Breast epithelium (tissue), 4 donors: ENCODE measurements at regions not wholly inside any gene's neighbourhood (a gene's known extent, or its start where the extent isn't known, plus 50 kb on each side); places are given as distances from the start of the nearest gene placed in this dataset.

Experiments
- DNase-seq, 2 donors: peaks; one replicate each; pipeline ENCODE4 v3.0.0-alpha.2; 2019; ENCODE audit warnings: low spot score in 2 of 2
- H3K27ac ChIP-seq, 2 donors: fragments of 200-600 bp; sonication (generic) in 1 of 2; one replicate each; pipeline ENCODE4 v1.5.1; 2016 to 2019; ENCODE audit warnings: mild to moderate bottlenecking in 1 of 2
- H3K27me3 ChIP-seq, 2 donors: fragments of 200-600 bp; sonication (generic) in 1 of 2; one replicate each; pipeline versions ENCODE4 v1.5.1 to v1.6.0; 2017 to 2019; ENCODE audit warnings: control low read depth in 1 of 2, mild to moderate bottlenecking in 1 of 2
- H3K36me3 ChIP-seq: fragments of 200-600 bp; one replicate; pipeline ENCODE4 v1.5.1; 2019
- H3K4me1 ChIP-seq, 2 donors: fragments of 200-600 bp; sonication (generic); one replicate each; pipeline ENCODE4 v1.5.1; 2016 to 2019; ENCODE audit warnings: control low read depth in 1 of 2
- H3K4me3 ChIP-seq, 3 donors: fragments of 200-600 bp; sonication (generic); 1 replicate in 2 of 3; 2 replicates in 1 of 3; pipeline ENCODE4 v1.5.1; 2016 to 2019; ENCODE audit warnings: mild to moderate bottlenecking in 3 of 3, moderate library complexity in 2 of 3
- H3K9me3 ChIP-seq, 2 donors: fragments of 200-600 bp; sonication (generic) in 1 of 2; one replicate each; pipeline ENCODE4 v1.5.1; 2016 to 2019; ENCODE audit warnings: control low read depth in 1 of 2
- CTCF ChIP-seq, 3 donors: fragments of 450-650 bp; IDR thresholded peaks; one replicate each; pipeline ENCODE4 v1.5.1; 2016 to 2017; ENCODE audit warnings: antibody characterized with exemption in 3 of 3, mild to moderate bottlenecking in 3 of 3, moderate library complexity in 3 of 3
- POLR2A ChIP-seq: fragments of 450-650 bp; IDR thresholded peaks from one replicate; pipeline ENCODE4 v1.6.1; 2016; ENCODE audit warnings: antibody characterized with exemption, mild to moderate bottlenecking, moderate library complexity
- POLR2AphosphoS5 ChIP-seq, 3 donors: sonication (generic); formaldehyde crosslinking; IDR thresholded peaks; one replicate each; pipeline ENCODE4 v1.6.1; 2017; ENCODE audit warnings: antibody characterized with exemption in 3 of 3
- intact Hi-C: fragments of 100-400 bp; cut with DNase I; formaldehyde crosslinking; loops from one replicate; pipeline ENCODE4 v1.15.1; 2023; ENCODE audit warnings: low total_unique reads

GRCh38 chr10:108132303-108132702, 967.8 kb upstream of the SORCS1 start:
- Histone ChIP-seq H3K27ac (no peak overlapping the region), H3K9me3 (no peaks in the 10 kb centered on the region), H3K4me3 (no peak overlapping the region), H3K27me3 (no peaks in the 10 kb centered on the region), H3K36me3 (no peaks in the 10 kb centered on the region), H3K4me1 (no peaks in the 10 kb centered on the region)
- TF ChIP-seq CTCF (IDR thresholded peaks at IDR 0.05): no peak
- no peak for TF ChIP-seq POLR2AphosphoS5 (IDR thresholded peaks at IDR 0.05)
- TF ChIP-seq POLR2A: no peak
- DNase-seq: no peak
- intact Hi-C loops: no loop called here

GRCh38 chr10:108130575-108130974, 966.1 kb upstream of the SORCS1 start:
- TF ChIP-seq POLR2AphosphoS5 (IDR thresholded peaks at IDR 0.05) (no peak), CTCF (IDR thresholded peaks at IDR 0.05) (no peak), POLR2A (no peak)
- H3K4me1 ChIP-seq: no peaks in the 10 kb centered on the region
- no peaks in the 10 kb centered on the region for H3K27me3 ChIP-seq
- DNase-seq: no peak
- no peaks in the 10 kb centered on the region for H3K9me3 ChIP-seq
- H3K36me3 ChIP-seq: no peaks in the 10 kb centered on the region
- no peak overlapping the region for H3K4me3 ChIP-seq
- intact Hi-C loops: no loop called here
- H3K27ac ChIP-seq: no peak overlapping the region

GRCh38 chr10:108112218-108112617, 947.7 kb upstream of the SORCS1 start:
- H3K4me3 ChIP-seq: no peak overlapping the region
- no peaks in the 10 kb centered on the region for H3K36me3 ChIP-seq
- H3K27ac ChIP-seq: no peak overlapping the region
- H3K27me3 ChIP-seq: no peaks in the 10 kb centered on the region
- no peak for DNase-seq
- peaks cover 2 to 5% of the 10 kb centered on the region in 2 donors for H3K9me3 ChIP-seq
- intact Hi-C loops: no loop called here
- H3K4me1 ChIP-seq: no peaks in the 10 kb centered on the region
- TF ChIP-seq POLR2A: no peak
- TF ChIP-seq POLR2AphosphoS5 (IDR thresholded peaks at IDR 0.05): no peak
- TF ChIP-seq CTCF (IDR thresholded peaks at IDR 0.05): no peak

GRCh38 chr10:108104551-108105156, 940.1 kb upstream of the SORCS1 start:
- no peak overlapping the region for H3K4me3 ChIP-seq
- no peaks in the 10 kb centered on the region for H3K36me3 ChIP-seq
- DNase-seq: no peak
- no peaks in the 10 kb centered on the region for H3K4me1 ChIP-seq
- intact Hi-C loops: no loop called here
- H3K27me3 ChIP-seq: no peaks in the 10 kb centered on the region
- no peaks in the 10 kb centered on the region for H3K9me3 ChIP-seq
- TF ChIP-seq POLR2A (no peak), CTCF (IDR thresholded peaks at IDR 0.05) (no peak), POLR2AphosphoS5 (IDR thresholded peaks at IDR 0.05) (no peak)
- H3K27ac ChIP-seq: no peak overlapping the region

GRCh38 chr10:108097258-108097657, 932.8 kb upstream of the SORCS1 start:
- no peak for DNase-seq
- no peak overlapping the region for H3K4me3 ChIP-seq
- no peaks in the 10 kb centered on the region for H3K36me3 ChIP-seq
- intact Hi-C loops: no loop called here
- no peak for TF ChIP-seq POLR2A
- TF ChIP-seq POLR2AphosphoS5 (IDR thresholded peaks at IDR 0.05): no peak
- TF ChIP-seq CTCF (IDR thresholded peaks at IDR 0.05): no peak
- no peaks in the 10 kb centered on the region for H3K4me1 ChIP-seq
- H3K27me3 ChIP-seq: no peaks in the 10 kb centered on the region
- no peak overlapping the region for H3K27ac ChIP-seq
- H3K9me3 ChIP-seq: no peaks in the 10 kb centered on the region
